NCI-H2107 treated with DMSO at 0.1 percent for 48 hours (cell line): ENCODE measurements at regions not wholly inside any gene's neighbourhood (a gene's known extent, or its start where the extent isn't known, plus 50 kb on each side); places are given as distances from the start of the nearest gene placed in this dataset.
A peak's percentile ranks its signal among the peaks of the same experiment; 100 is the strongest.

Experiments
- DNase-seq: peaks from one replicate; lab custom pipeline; 2025; ENCODE audit not compliant: unreplicated experiment; lab: John Stamatoyannopoulos, UW

- no peak for DNase-seq
Measured at GRCh38 chr3:150074697-150075416, 104.2 kb upstream of the PFN2 start.

- no peak for DNase-seq
Measured at GRCh38 chr3:150074277-150074676, 103.6 kb upstream of the PFN2 start.

DNA sequence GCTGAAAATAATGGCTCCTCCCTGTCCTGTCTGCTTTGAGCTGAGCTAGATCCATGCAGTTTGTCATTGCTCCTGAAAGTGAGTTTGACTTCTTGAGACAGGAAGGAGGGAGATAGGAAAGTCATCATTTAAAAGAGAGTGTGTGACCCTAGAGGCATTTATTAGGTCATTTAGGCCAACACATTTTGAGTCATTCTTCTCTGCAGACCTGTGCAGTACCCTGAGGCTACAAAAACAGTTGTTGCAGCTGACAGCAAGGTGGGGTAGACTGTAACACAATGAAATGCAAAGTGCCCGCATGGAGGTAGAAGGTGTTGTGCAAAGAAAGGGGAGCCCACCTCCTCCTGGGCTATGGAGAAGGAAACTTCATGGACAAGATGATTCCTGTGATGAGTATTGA lies 102.8 kb upstream of the PFN2 start:
- no peak for DNase-seq

DNA sequence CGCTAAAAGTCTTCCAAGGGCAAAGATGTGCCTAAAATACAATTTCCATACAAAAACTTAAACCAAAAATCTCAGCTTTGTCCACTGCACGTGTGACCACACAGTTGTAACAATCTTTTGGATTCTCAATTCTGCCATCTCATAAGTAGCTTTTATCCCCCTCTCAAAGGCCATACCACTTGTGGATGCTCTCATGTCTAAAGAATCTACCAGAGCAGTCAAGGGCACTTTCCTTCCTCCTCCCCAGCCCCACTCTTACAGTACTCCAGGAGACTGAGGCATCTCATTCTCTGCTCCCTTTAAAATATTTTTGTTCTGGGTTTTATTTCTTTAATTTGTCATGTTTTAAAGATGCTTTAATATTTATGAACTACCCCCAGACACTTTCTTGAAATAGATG lies 102.3 kb upstream of the PFN2 start:
- no peak for DNase-seq

GRCh38 chr3:150072576-150072975 lies 101.9 kb upstream of the PFN2 start:
- DNase-seq: no peak

DNA sequence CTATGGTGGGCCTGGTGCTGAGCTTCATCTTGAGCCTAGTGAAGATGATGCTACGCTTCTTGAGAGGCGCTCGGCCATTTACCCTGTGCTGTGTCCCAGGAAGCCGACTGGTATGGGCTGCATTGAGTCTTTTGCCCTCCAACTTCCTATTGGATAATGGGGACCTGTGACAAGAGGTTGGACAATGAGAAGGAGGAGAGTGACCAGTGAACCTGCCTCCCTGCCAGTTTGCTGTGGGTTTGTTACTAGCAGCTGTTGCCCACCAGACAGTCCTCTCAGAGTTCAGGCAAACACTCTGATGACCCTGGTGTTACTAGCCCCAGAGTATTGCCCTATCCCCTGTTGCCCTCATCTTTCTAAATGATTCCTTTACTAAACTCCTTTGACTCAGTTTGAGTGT lies 99.6 kb upstream of the PFN2 start:
- no peak for DNase-seq

GRCh38 chr3:150069633-150070032 lies 98.9 kb upstream of the PFN2 start:
- DNase-seq: peak; percentile 53

- DNase-seq: no peak
Measured at GRCh38 chr3:150069154-150069527, 98.4 kb upstream of the PFN2 start.

- no peak for DNase-seq
Measured at GRCh38 chr3:150068440-150069153, 97.9 kb upstream of the PFN2 start.

DNA sequence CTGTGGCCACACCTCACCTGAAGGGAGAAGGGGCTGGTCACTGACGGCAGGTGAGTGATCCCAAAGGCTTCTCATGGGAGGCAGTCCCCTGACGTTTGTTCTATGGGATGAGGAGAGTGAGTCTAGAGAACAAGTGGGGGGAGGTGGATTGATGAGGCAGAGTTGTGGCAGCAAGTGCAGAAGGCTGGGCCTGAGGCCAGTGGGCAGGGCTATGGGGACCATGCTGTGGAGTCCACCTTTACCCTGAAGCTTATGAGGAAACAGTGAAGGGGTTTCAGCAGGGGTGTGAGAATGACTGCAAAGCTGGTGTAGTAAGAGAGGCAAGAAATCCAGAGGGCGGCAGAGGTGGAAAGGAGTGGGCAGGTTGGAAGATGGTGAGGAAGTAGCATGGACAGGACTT lies 96.9 kb upstream of the PFN2 start:
- no peak for DNase-seq

DNA sequence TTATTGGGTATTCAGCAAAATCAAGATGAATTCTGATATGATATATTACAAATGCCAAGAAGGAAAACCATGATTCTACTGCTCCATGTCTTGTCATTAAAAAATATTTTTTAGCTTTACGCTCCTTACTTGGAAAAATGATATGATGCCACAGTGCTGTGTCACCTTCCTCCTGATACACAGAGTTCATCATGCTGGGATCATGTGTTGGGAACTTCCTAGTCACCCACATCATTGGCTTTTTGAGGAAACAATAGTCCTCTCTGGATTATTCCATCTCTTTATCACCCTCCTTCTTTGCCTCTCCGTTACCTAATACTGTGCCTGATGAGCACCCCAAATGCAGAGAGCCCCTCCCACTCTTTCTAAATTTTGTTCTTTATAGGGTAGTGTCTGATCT lies 94.3 kb upstream of the PFN2 start:
- DNase-seq: no peak

DNA sequence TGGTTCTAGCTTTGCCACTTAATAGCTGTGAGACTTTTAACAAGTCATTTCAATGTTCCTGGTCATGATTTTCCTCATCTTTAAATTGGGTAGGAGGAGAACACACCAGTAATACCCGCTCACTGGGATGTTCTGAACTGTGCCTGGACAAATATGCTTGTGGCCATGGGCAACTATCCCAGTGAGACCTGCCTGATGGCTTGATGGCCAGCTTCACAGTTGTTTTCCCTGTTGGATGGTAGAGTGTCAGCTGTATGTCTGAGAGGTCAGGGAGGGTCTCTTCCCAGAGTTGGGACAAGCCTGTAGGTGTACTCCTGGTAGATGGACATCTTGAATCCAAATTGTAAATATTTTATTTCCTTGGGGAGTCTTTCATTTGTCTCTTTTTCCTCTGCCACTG lies 92.5 kb upstream of the PFN2 start:
- DNase-seq: no peak

DNA sequence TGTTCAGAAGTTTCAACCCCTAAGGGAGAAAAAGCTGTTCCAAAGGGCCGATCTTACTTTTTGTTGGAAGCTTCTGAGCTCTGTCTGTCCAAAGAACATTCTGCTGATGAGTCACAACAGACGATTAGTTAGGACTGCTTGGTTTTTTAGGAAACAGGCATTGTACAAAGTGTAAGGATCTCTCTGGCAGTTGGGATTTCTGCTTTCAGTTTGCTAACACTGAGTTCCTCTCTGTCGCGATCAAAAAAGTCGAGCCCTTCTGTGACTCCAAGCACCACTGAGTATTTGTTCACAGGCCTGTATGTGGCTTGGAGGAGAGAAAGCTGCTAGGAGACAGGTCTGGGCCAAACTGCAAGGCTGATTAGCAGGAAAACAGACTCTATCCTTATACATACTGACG lies 91.8 kb upstream of the PFN2 start:
- no peak for DNase-seq

- peak; percentile 37 for DNase-seq
Measured at GRCh38 chr3:150061288-150062024, 90.8 kb upstream of the PFN2 start.

DNA sequence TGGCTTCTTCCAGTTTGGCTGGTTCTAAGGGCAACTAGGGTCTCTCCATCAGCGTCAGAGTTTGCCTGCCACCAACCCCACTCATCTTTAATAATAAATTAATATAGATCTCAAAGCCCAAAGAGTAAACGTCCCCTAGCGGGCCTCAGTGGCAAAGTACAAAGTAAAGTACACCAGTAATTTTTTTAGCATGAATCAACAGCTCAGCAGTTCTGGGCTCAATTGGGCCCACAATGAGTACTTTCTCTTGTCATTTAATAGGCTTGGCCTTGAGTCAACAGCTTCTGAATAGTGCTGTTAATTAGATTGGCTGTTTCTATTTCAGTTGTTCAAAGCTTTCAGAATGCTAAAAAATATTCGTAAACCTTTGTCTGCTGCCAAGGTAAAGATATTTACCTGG lies 89.0 kb upstream of the PFN2 start:
- peak; percentile 59 for DNase-seq

GRCh38 chr3:150059241-150059640 lies 88.5 kb upstream of the PFN2 start:
- DNase-seq: peak; percentile 32

GRCh38 chr3:150057227-150057626 lies 86.5 kb upstream of the PFN2 start:
- DNase-seq: peak; percentile 50

DNA sequence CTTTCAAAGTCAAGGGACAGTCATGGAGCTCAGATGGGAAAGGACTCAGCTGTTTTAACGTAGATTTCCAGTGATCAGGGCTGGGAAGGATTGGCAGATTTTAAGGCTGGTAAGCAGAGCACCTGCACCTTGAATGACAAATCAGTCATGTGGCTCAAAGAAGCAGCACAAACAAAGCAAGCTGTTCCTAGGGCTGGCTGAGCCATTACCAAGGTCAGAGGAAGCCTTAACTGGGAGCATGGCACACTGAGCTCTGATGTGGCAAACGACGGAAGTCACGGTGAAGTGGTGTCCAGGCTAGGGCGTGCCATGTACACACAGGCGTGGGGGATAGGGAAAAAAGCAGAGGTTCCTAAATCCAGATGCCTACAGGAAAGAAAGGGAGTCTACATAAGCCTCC lies 84.6 kb upstream of the PFN2 start:
- DNase-seq: no peak

DNA sequence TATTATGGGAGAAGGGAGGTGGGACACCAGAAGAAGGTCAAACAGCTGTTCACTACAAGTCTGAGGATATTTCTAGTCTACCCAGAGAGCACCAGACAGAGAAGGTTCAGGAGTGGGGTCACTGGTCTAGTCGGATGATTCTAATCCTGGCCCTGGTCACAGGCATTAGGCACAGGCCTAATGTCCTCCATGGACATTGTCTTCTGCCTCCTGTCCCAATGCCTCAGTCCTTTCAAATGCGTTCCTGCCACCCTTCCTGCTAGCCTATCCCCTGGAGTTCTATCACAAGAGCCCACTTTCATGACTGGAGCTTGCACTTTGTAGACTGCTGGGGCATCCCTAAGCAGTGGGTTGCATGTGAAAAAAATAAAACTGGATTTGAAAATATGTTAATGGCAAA lies 83.9 kb upstream of the PFN2 start:
- no peak for DNase-seq

DNA sequence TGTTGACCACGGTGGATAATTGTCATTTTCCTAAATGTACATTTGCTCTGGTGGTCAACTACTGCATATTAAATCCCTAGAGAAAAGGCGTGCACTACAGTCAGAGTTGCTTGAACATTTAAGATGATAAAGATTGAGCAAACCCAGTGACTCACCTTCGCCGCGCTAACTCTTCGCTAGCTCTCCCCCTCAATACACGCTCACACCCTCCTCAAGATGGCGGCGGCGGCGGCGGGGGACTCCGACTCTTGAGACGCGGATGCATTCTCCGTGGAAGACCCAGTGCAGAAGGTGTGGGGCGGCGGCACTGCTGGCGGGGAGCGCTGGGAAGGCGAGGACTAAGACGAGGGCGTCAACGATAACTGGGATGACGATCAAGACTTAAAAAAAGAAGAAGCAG lies 79.8 kb upstream of the PFN2 start:
- DNase-seq: no peak

DNA sequence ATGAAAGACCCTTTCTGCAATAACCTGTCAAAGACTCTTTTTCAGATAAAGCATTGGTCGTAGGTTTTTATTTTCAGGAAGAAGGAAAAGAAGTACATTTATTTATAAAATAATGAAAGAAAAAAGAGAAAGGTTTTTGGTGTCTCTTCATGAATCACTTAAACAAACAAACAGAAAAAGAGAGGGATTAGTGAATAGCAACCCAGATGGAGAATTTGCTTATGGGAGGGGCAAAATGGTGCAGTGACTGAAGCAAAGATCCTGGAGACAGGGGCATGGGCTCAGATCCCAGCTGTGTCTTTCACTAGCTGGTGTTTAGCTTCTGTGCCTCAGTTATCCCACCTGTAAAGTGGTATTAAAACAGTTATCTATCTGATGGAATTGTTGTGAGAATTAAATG lies 78.6 kb upstream of the PFN2 start:
- DNase-seq: no peak

DNA sequence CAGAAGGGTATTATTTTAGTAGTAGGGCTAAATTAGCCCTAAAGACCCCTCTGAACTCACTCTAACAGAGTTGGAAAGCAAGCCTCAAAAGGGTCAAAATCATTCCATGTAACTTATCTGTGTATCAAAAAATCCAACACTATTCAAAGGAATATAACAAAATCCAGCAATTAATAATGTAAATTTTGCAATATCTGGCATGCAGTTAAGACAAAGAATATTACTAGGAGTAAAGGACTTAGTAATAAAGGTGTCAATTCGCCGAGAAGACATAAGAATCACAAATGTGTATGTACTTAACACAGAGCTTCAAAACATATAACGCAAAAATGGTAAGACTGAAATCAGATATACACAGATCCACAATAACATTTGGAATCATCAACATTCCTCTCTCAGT lies 71.2 kb upstream of the PFN2 start:
- no peak for DNase-seq
